ENCODE measurements at regions not wholly inside any gene's neighbourhood (a gene's known extent, or its start where the extent isn't known, plus 50 kb on each side); places are given as distances from the start of the nearest gene placed in this dataset.

GRCh38 chr9:79988126-79988525, 416.4 kb downstream of the TLE4 start:
- no peak for DNase-seq (ENCODE audit: low read depth)

GRCh38 chr9:79986437-79986836, 414.7 kb downstream of the TLE4 start:
- DNase-seq (ENCODE audit: low read depth) = no peak

GRCh38 chr9:79985772-79986171, 414.0 kb downstream of the TLE4 start:
- DNase-seq (ENCODE audit: low read depth) = no peak

- no peak for DNase-seq (ENCODE audit: low read depth)
Measured at GRCh38 chr9:79985264-79985663, 413.5 kb downstream of the TLE4 start.

GRCh38 chr9:79984429-79985067, 412.8 kb downstream of the TLE4 start:
- DNase-seq (ENCODE audit: low read depth) = no peak

GRCh38 chr9:79980432-79980831, 408.7 kb downstream of the TLE4 start:
- no peak for DNase-seq (ENCODE audit: low read depth)

- no peak for DNase-seq (ENCODE audit: low read depth)
Measured at GRCh38 chr9:79977510-79978197, 405.9 kb downstream of the TLE4 start.

- no peak for DNase-seq (ENCODE audit: low read depth)
Measured at GRCh38 chr9:79977074-79977435, 405.3 kb downstream of the TLE4 start.

- no peak for DNase-seq (ENCODE audit: low read depth)
Measured at GRCh38 chr9:79976257-79977073, 404.7 kb downstream of the TLE4 start.

- DNase-seq (ENCODE audit: low read depth) = no peak
Measured at GRCh38 chr9:79975621-79976256, 404.0 kb downstream of the TLE4 start.

- no peak for DNase-seq (ENCODE audit: low read depth)
Measured at GRCh38 chr9:79974806-79975422, 403.1 kb downstream of the TLE4 start.

GRCh38 chr9:79973627-79974026, 401.9 kb downstream of the TLE4 start:
- DNase-seq (ENCODE audit: low read depth) = no peak

- DNase-seq (ENCODE audit: low read depth) = no peak
Measured at GRCh38 chr9:79970146-79970425, 398.3 kb downstream of the TLE4 start.

GRCh38 chr9:79969393-79970145, 397.8 kb downstream of the TLE4 start:
- no peak for DNase-seq (ENCODE audit: low read depth)

GRCh38 chr9:79968533-79968932, 396.8 kb downstream of the TLE4 start:
- DNase-seq (ENCODE audit: low read depth) = no peak

GRCh38 chr9:79962836-79963235, 391.1 kb downstream of the TLE4 start:
- DNase-seq (ENCODE audit: low read depth) = no peak

GRCh38 chr9:79962150-79962549, 390.4 kb downstream of the TLE4 start:
- DNase-seq (ENCODE audit: low read depth) = no peak

GRCh38 chr9:79955300-79955699, 383.5 kb downstream of the TLE4 start:
- no peak for DNase-seq (ENCODE audit: low read depth)

GRCh38 chr9:79953908-79954307, 382.1 kb downstream of the TLE4 start:
- DNase-seq (ENCODE audit: low read depth) = no peak

GRCh38 chr9:79952401-79952800, 380.6 kb downstream of the TLE4 start:
- DNase-seq (ENCODE audit: low read depth) = no peak

GRCh38 chr9:79946712-79947111, 374.9 kb downstream of the TLE4 start:
- DNase-seq (ENCODE audit: low read depth) = no peak

GRCh38 chr9:79945495-79945894, 373.7 kb downstream of the TLE4 start:
- no peak for DNase-seq (ENCODE audit: low read depth)

Data from stimulated activated CD8-positive, alpha-beta memory T cell treated with anti-CD3 and anti-CD28 coated beads, Interleukin-15, amount 100 ng/mL, for 1 hour (primary cell).